B cell (primary cell): ENCODE measurements at regions not wholly inside any gene's neighbourhood (a gene's known extent, or its start where the extent isn't known, plus 50 kb on each side); places are given as distances from the start of the nearest gene placed in this dataset.

Experiments
- ATAC-seq: fragments of 200-7000 bp; cut with Tn5 transposase; one replicate; pipeline ENCODE4 v1.10.0; 2021; ENCODE audit warnings: low read depth, mild to moderate bottlenecking, moderate number of reproducible peaks, moderate library complexity
- CTCF ChIA-PET: fragments of 350-600 bp; sonication (Branson Sonifier 250); formaldehyde crosslinking; loops from one replicate; lab custom pipeline; 2021; ENCODE audit warnings: antibody characterized with exemption, inconsistent platforms; lab: Charles Lee
- POLR2A ChIA-PET: fragments of 350-600 bp; sonication (Branson Sonifier 250); formaldehyde crosslinking; loops from one replicate; lab custom pipeline; 2021; ENCODE audit warnings: antibody characterized with exemption; lab: Charles Lee
- DNase-seq: peaks from one replicate; pipeline ENCODE4 v3.0.0; 2013
- H2AFZ ChIP-seq: 2 replicates; pipeline ENCODE4 v1.6.1; 2012; ENCODE audit warnings: mild to moderate bottlenecking, low read depth, low read length; ENCODE audit not compliant: insufficient read depth, poor library complexity, severe bottlenecking
- H3K27ac ChIP-seq, 2 donors: 1 replicate in 1 of 2; 2 replicates in 1 of 2; pipeline ENCODE4 v1.5.1; 2012 to 2013; ENCODE audit warnings: low read length in 2 of 2, mild to moderate bottlenecking in 2 of 2, moderate library complexity in 1 of 2
- H3K27me3 ChIP-seq, 4 experiments: fragments of 200-600 bp in 1 of 4; sonication (generic) in 1 of 4; replicated peaks in 1 of 4; 1 replicate in 2 of 4; 2 replicates in 2 of 4; pipeline versions ENCODE4 v1.6.1 to v1.7.0; 2013 to 2016; ENCODE audit warnings: low read length in 3 of 4, mild to moderate bottlenecking in 2 of 4, mixed read lengths in 1 of 4, moderate library complexity in 1 of 4; ENCODE audit not compliant: insufficient read depth in 4 of 4, control insufficient read depth in 3 of 4; ENCODE audit errors: control extremely low read depth in 1 of 4
- H3K36me3 ChIP-seq, 2 experiments: replicated peaks in 1 of 2; 1 replicate in 1 of 2; 2 replicates in 1 of 2; pipeline versions ENCODE4 v1.6.1 to v1.7.1; 2013; ENCODE audit warnings: low read length in 1 of 2; ENCODE audit not compliant: insufficient read depth in 2 of 2, control insufficient read depth in 1 of 2; ENCODE audit errors: control extremely low read depth in 1 of 2, extremely low read depth in 1 of 2
- H3K4me1 ChIP-seq, 2 donors: fragments of 200-600 bp in 1 of 2; sonication (generic) in 1 of 2; 1 replicate in 1 of 2; 2 replicates in 1 of 2; pipeline versions ENCODE4 v1.5.1 to v1.6.1; 2013 to 2017; ENCODE audit warnings: low read length in 2 of 2; ENCODE audit not compliant: control insufficient read depth in 2 of 2, insufficient read depth in 2 of 2
- H3K4me2 ChIP-seq: replicated peaks from 2 replicates; pipeline ENCODE3; 2012; ENCODE audit warnings: mild to moderate bottlenecking, low read depth, low read length; ENCODE audit not compliant: poor library complexity, severe bottlenecking
- H3K4me3 ChIP-seq, 5 experiments: fragments of 200-600 bp in 1 of 5; sonication (generic) in 1 of 5; 1 replicate in 3 of 5; 2 replicates in 2 of 5; pipeline versions ENCODE4 v1.5.1 to v1.7.0; 2011 to 2016; ENCODE audit warnings: low read length in 4 of 5, mild to moderate bottlenecking in 4 of 5, low read depth in 2 of 5, control low read depth in 1 of 5, moderate library complexity in 1 of 5; ENCODE audit not compliant: insufficient read depth in 1 of 5; ENCODE audit errors: control extremely low read depth in 1 of 5, extremely low read depth in 1 of 5
- H3K79me2 ChIP-seq: fragments of 200-600 bp; sonication (generic); one replicate; pipeline ENCODE4 v1.6.0; 2016; ENCODE audit warnings: low read length; ENCODE audit not compliant: control insufficient read depth, insufficient read depth
- H3K9ac ChIP-seq: fragments of 200-600 bp; sonication (generic); 2 replicates; pipeline ENCODE4 v1.6.1; 2017; ENCODE audit warnings: mild to moderate bottlenecking, low read length, moderate library complexity
- H3K9me3 ChIP-seq, 3 donors: one replicate each; pipeline versions ENCODE4 v1.6.1 to v1.7.1; 2013; ENCODE audit warnings: low read length in 2 of 3; ENCODE audit not compliant: control insufficient read depth in 2 of 3, insufficient read depth in 1 of 3; ENCODE audit errors: control extremely low read depth in 1 of 3
- H4K20me1 ChIP-seq: 2 replicates; pipeline ENCODE4 v1.6.0; 2012; ENCODE audit warnings: mild to moderate bottlenecking, low read length; ENCODE audit not compliant: insufficient read depth, control insufficient read depth, poor library complexity, severe bottlenecking
- H3K27ac Mint-ChIP-seq: one replicate; pipeline ENCODE4 v1.8.0; 2021; ENCODE audit warnings: mixed read lengths
- H3K27me3 Mint-ChIP-seq: one replicate; pipeline ENCODE4 v1.8.0; 2021; ENCODE audit warnings: mixed read lengths
- H3K4me1 Mint-ChIP-seq: one replicate; pipeline ENCODE4 v1.8.0; 2021; ENCODE audit warnings: mixed read lengths
- H3K4me3 Mint-ChIP-seq: one replicate; pipeline ENCODE4 v1.8.0; 2021; ENCODE audit warnings: mixed read lengths
- H3K9me3 Mint-ChIP-seq: one replicate; pipeline ENCODE4 v1.8.0; 2022; ENCODE audit warnings: mixed read lengths; ENCODE audit not compliant: insufficient read depth
- CTCF ChIP-seq: fragments of 200-600 bp; IDR thresholded peaks from one replicate; pipeline ENCODE4 v1.8.0; 2022; ENCODE audit warnings: antibody characterized with exemption, mild to moderate bottlenecking
- EZH2 ChIP-seq: IDR thresholded peaks from 2 replicates; pipeline ENCODE4 v1.6.1; 2012; ENCODE audit warnings: borderline replicate concordance, low read depth, mild to moderate bottlenecking, moderate library complexity, low read length; ENCODE audit not compliant: insufficient read depth, poor library complexity, severe bottlenecking
- WGBS: methylation state at CpG from one replicate; pipeline ENCODE4 v1.1.5; 2013; ENCODE audit warnings: missing lambda C conversion rate; ENCODE audit not compliant: insufficient coverage; 5-methylcytosine and 5-hydroxymethylcytosine counted together
- intact Hi-C: fragments of 100-400 bp; cut with micrococcal nuclease; formaldehyde crosslinking; loops from one replicate; pipeline ENCODE4 v1.10.0; 2022

DNA sequence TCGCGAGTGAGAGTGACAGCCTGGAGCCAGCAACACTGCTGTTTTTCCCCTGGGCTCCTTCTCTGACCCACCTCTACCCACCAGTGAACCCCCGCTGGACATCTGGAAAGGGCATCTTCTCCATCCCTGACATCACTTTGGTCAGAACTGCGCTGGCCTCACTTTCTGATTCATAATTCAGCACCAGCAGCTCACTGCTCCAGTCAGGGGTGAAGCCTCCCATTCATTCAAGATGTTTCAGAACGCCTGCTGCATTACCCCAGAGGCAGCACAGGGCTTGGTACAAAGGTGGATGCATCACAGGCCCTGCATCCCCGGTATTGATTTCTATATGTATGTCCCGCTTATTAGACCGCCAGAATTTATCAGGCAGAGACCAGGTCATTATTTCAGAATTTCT, 182.8 kb upstream of the TSHZ3 start:
- Histone ChIP-seq H3K4me3 (no peak overlapping the region), H3K4me1 (no peaks in the 10 kb centered on the region), H3K79me2 (no peaks in the 10 kb centered on the region), H3K9ac (no peak overlapping the region), H3K36me3 (no peaks in the 10 kb centered on the region), H2AFZ (no peak overlapping the region), H3K4me2 (no peak overlapping the region), H3K9me3 (peaks cover 0 to 28% (median 7%) of the 10 kb centered on the region in 3 donors), H4K20me1 (no peaks in the 10 kb centered on the region), H3K27me3 (no peaks in the 10 kb centered on the region), H3K27ac (no peak overlapping the region)
- POLR2A ChIA-PET, result no interaction called here
- H3K9me3 Mint-ChIP-seq, result peaks cover 3% of the 10 kb centered on the region
- H3K4me1 Mint-ChIP-seq, result no peaks in the 10 kb centered on the region
- DNase-seq, result no peak
- no peaks in the 10 kb centered on the region for H3K27me3 Mint-ChIP-seq
- no peak overlapping the region for H3K27ac Mint-ChIP-seq
- H3K4me3 Mint-ChIP-seq, result no peak overlapping the region
- WGBS, result 93% methylated on average over 5 of the region's 8 CpGs
- ATAC-seq, result no peak
- CTCF ChIA-PET, result no interaction called here
- intact Hi-C loops, result no loop called here
- TF ChIP-seq CTCF (no peak), EZH2 (no peak)

DNA sequence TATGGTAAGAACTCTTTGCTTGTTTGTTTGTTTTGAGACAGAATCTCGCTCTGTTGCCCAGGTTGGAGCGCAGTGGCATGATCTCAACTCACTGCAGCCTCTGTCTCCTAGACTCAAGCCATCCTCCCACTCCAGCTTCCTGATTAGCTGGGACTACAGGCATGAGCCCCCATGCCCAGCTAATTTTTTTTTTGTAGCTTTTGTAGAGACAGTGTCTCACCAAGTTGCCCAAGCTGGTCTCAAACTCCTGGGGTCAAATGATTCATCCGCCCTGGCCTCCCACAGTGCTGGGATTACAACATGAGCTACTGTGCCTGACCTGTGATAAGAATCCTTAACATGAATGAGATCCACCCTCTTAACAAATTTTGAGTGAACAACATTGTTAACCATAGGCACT, 183.9 kb upstream of the TSHZ3 start:
- CTCF ChIA-PET, result no interaction called here
- Histone ChIP-seq H3K4me2 (no peak overlapping the region), H3K27me3 (no peaks in the 10 kb centered on the region), H3K9ac (no peak overlapping the region), H3K36me3 (no peaks in the 10 kb centered on the region), H4K20me1 (no peaks in the 10 kb centered on the region), H3K4me1 (no peaks in the 10 kb centered on the region), H3K4me3 (no peak overlapping the region), H2AFZ (no peak overlapping the region), H3K79me2 (no peaks in the 10 kb centered on the region), H3K9me3 (peaks cover 0 to 29% (median 2%) of the 10 kb centered on the region in 3 donors), H3K27ac (no peak overlapping the region)
- H3K27ac Mint-ChIP-seq, result no peak overlapping the region
- DNase-seq (no peak), ATAC-seq (no peak)
- H3K27me3 Mint-ChIP-seq, result no peaks in the 10 kb centered on the region
- H3K4me1 Mint-ChIP-seq, result no peaks in the 10 kb centered on the region
- 100% methylated on average over 1 of the region's 3 CpGs for whole genome bisulfite sequencing
- peaks cover 3% of the 10 kb centered on the region for H3K9me3 Mint-ChIP-seq
- TF ChIP-seq EZH2, result no peak
- no peak for TF ChIP-seq CTCF
- intact Hi-C loops, result no loop called here
- POLR2A ChIA-PET, result no interaction called here
- no peak overlapping the region for H3K4me3 Mint-ChIP-seq
